OCI-LY7 (cell line): ENCODE measurements at regions not wholly inside any gene's neighbourhood (a gene's known extent, or its start where the extent isn't known, plus 50 kb on each side); places are given as distances from the start of the nearest gene placed in this dataset.
A peak's percentile ranks its signal among the peaks of the same experiment; 100 is the strongest.

Experiments used
- BruUV-seq: library from RNA; stranded (reverse); fragments of 400-500 nt; replicated peaks from 2 replicates; lab custom pipeline; 2021; lab: Mats Ljungman, UMichigan
- CTCF ChIA-PET: fragments of 300-600 bp; sonication (Branson Sonifier 250); formaldehyde crosslinking; loops from one replicate; lab custom pipeline; 2022; ENCODE audit warnings: antibody characterized with exemption; ENCODE audit not compliant: unreplicated experiment; lab: Charles Lee
- POLR2A ChIA-PET: fragments of 300-600 bp; sonication (Branson Sonifier 250); formaldehyde crosslinking; loops from one replicate; lab custom pipeline; 2022; ENCODE audit warnings: antibody characterized with exemption; lab: Charles Lee
- DNase-seq: peaks from one replicate; pipeline ENCODE4 v3.0.0-alpha.2; 2015; ENCODE audit warnings: low spot score
- H2AFZ ChIP-seq: fragments of 200-600 bp; sonication (generic), shearing (Covaris generic); 2 replicates; pipeline ENCODE4 v1.6.1; 2014; ENCODE audit warnings: mild to moderate bottlenecking, antibody characterized with exemption, low read length, moderate library complexity
- H3K27ac ChIP-seq: fragments of 200-600 bp; sonication (generic); 2 replicates; pipeline ENCODE4 v1.5.1; 2014; ENCODE audit warnings: mixed run types, low read depth, mild to moderate bottlenecking, moderate library complexity, low read length, inconsistent platforms; ENCODE audit not compliant: poor library complexity, severe bottlenecking
- H3K36me3 ChIP-seq: fragments of 200-600 bp; sonication (generic); 2 replicates; pipeline ENCODE4 v1.6.1; 2014; ENCODE audit warnings: mild to moderate bottlenecking, antibody characterized with exemption, low read length, moderate library complexity, mixed read lengths; ENCODE audit not compliant: insufficient read depth
- H3K4me1 ChIP-seq: fragments of 200-600 bp; sonication (generic); 2 replicates; pipeline ENCODE4 v1.5.1; 2014; ENCODE audit warnings: mild to moderate bottlenecking, low read length; ENCODE audit not compliant: insufficient read depth, poor library complexity, severe bottlenecking
- H3K4me2 ChIP-seq: fragments of 200-600 bp; sonication (generic); 2 replicates; pipeline ENCODE4 v1.6.1; 2014; ENCODE audit warnings: mild to moderate bottlenecking, low read length
- H3K4me3 ChIP-seq: fragments of 200-600 bp; sonication (generic); 2 replicates; pipeline ENCODE4 v1.5.1; 2014; ENCODE audit warnings: mild to moderate bottlenecking, low read depth, low read length; ENCODE audit not compliant: poor library complexity, severe bottlenecking
- H3K79me2 ChIP-seq: fragments of 200-600 bp; sonication (generic); 2 replicates; pipeline ENCODE4 v1.6.1; 2016; ENCODE audit warnings: low read depth, mild to moderate bottlenecking, low read length, moderate library complexity, mixed read lengths; ENCODE audit not compliant: insufficient read depth
- H3K9me2 ChIP-seq: fragments of 200-600 bp; sonication (generic); 2 replicates; pipeline ENCODE4 v1.6.1; 2016; ENCODE audit warnings: mild to moderate bottlenecking, low read length, mixed read lengths; ENCODE audit not compliant: insufficient read depth
- H3K9me3 ChIP-seq: fragments of 200-600 bp; sonication (generic); 2 replicates; pipeline ENCODE4 v1.6.1; 2014; ENCODE audit warnings: mild to moderate bottlenecking, mixed run types, low read length, mixed read lengths
- H4K20me1 ChIP-seq: fragments of 200-600 bp; sonication (generic); 2 replicates; pipeline ENCODE4 v1.6.1; 2014; ENCODE audit warnings: mild to moderate bottlenecking, antibody characterized with exemption, low read length, moderate library complexity, mixed read lengths; ENCODE audit not compliant: insufficient read depth
- EZH2phosphoT487 ChIP-seq: fragments of 200-600 bp; sonication (generic); IDR thresholded peaks from 2 replicates; pipeline ENCODE4 v1.6.1; 2018; ENCODE audit warnings: low read depth, borderline replicate concordance, mild to moderate bottlenecking, mixed run types, antibody characterized with exemption, low read length, moderate library complexity, mixed read lengths
- intact Hi-C: fragments of 100-400 bp; cut with micrococcal nuclease; formaldehyde crosslinking; loops from one replicate; pipeline ENCODE4 v1.10.0; 2022; ENCODE audit not compliant: unreplicated experiment
- TF ChIP-seq, protein P1 (sequence below): fragments of 200-600 bp; sonication (generic); conservative IDR thresholded peaks from 2 replicates; pipeline ENCODE4 v1.5.1; 2014; ENCODE audit warnings: mild to moderate bottlenecking, antibody characterized with exemption, low read length, moderate library complexity, mixed read lengths

- DNase-seq: peak; percentile 31
- Histone ChIP-seq H2AFZ (no peak overlapping the region), H3K9me2 (no peaks in the 10 kb centered on the region), H3K9me3 (no peaks in the 10 kb centered on the region), H3K4me3 (no peak overlapping the region), H4K20me1 (no peaks in the 10 kb centered on the region), H3K79me2 (no peaks in the 10 kb centered on the region), H3K27ac (no peak overlapping the region), H3K4me1 (peaks cover 10% of the 10 kb centered on the region), H3K36me3 (no peaks in the 10 kb centered on the region), H3K4me2 (peak overlapping the region; percentile 15; the same call in 1 of the 2 replicates)
- intact Hi-C loops: no loop called here
- no peak for TF ChIP-seq EZH2phosphoT487
- TF ChIP-seq, protein P1, sequence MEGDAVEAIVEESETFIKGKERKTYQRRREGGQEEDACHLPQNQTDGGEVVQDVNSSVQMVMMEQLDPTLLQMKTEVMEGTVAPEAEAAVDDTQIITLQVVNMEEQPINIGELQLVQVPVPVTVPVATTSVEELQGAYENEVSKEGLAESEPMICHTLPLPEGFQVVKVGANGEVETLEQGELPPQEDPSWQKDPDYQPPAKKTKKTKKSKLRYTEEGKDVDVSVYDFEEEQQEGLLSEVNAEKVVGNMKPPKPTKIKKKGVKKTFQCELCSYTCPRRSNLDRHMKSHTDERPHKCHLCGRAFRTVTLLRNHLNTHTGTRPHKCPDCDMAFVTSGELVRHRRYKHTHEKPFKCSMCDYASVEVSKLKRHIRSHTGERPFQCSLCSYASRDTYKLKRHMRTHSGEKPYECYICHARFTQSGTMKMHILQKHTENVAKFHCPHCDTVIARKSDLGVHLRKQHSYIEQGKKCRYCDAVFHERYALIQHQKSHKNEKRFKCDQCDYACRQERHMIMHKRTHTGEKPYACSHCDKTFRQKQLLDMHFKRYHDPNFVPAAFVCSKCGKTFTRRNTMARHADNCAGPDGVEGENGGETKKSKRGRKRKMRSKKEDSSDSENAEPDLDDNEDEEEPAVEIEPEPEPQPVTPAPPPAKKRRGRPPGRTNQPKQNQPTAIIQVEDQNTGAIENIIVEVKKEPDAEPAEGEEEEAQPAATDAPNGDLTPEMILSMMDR: no peak
- POLR2A ChIA-PET: no interaction called here
- BruUV-seq: no TSS peak
- CTCF ChIA-PET: no interaction called here
Observed at GRCh38 chr3:72274493-72275330, 489.8 kb upstream of the PROK2 start.

GRCh38 chr3:72273615-72274014 is 488.7 kb upstream of the PROK2 start:
- CTCF ChIA-PET: no interaction called here
- BruUV-seq: no TSS peak
- H3K4me2 ChIP-seq: no peak overlapping the region
- DNase-seq: no peak
- no peak overlapping the region for H3K27ac ChIP-seq
- H3K9me2 ChIP-seq: no peaks in the 10 kb centered on the region
- no peaks in the 10 kb centered on the region for H4K20me1 ChIP-seq
- H3K36me3 ChIP-seq: no peaks in the 10 kb centered on the region
- H3K4me1 ChIP-seq: peaks cover 10% of the 10 kb centered on the region
- intact Hi-C loops: no loop called here
- no peak overlapping the region for H2AFZ ChIP-seq
- no peaks in the 10 kb centered on the region for H3K9me3 ChIP-seq
- no peak for TF ChIP-seq EZH2phosphoT487
- TF ChIP-seq, protein P1: no peak
- POLR2A ChIA-PET: no interaction called here
- H3K79me2 ChIP-seq: no peaks in the 10 kb centered on the region
- H3K4me3 ChIP-seq: no peak overlapping the region

GRCh38 chr3:72272356-72272755 is 487.4 kb upstream of the PROK2 start:
- POLR2A ChIA-PET: no interaction called here

More at GRCh38 chr3:72272356-72272755, 487.4 kb upstream of the PROK2 start:
- CTCF ChIA-PET: no interaction called here
- peaks cover 10% of the 10 kb centered on the region for H3K4me1 ChIP-seq
- H3K4me3 ChIP-seq: no peak overlapping the region
- no peak overlapping the region for H2AFZ ChIP-seq
- DNase-seq: no peak
- H3K27ac ChIP-seq: no peak overlapping the region
- H4K20me1 ChIP-seq: no peaks in the 10 kb centered on the region
- TF ChIP-seq, protein P1: no peak
- no peak for TF ChIP-seq EZH2phosphoT487
- intact Hi-C loops: no loop called here
- BruUV-seq: no TSS peak
- H3K9me3 ChIP-seq: no peaks in the 10 kb centered on the region
- H3K4me2 ChIP-seq: no peak overlapping the region
- H3K36me3 ChIP-seq: no peaks in the 10 kb centered on the region
- H3K79me2 ChIP-seq: no peaks in the 10 kb centered on the region
- H3K9me2 ChIP-seq: no peaks in the 10 kb centered on the region
